EH (cell line): ENCODE measurements at regions not wholly inside any gene's neighbourhood (a gene's known extent, or its start where the extent isn't known, plus 50 kb on each side); places are given as distances from the start of the nearest gene placed in this dataset.

ENCODE experiments used
- DNase-seq: peaks from one replicate; pipeline ENCODE4 v3.0.0-alpha.2; 2015; ENCODE audit warnings: low read depth

- DNase-seq: no peak
Measured at GRCh38 chr13:64441740-64442139, 2788.4 kb downstream of the PCDH9 start.

- DNase-seq: no peak
Measured at GRCh38 chr13:64438084-64438483, 2792.1 kb downstream of the PCDH9 start.

GRCh38 chr13:64429691-64430090, 2800.4 kb downstream of the PCDH9 start:
- DNase-seq: no peak

GRCh38 chr13:64428196-64428595, 2801.9 kb downstream of the PCDH9 start:
- DNase-seq: peak; percentile 80

- no peak for DNase-seq
Measured at GRCh38 chr13:64423467-64423866, 2806.7 kb downstream of the PCDH9 start.

GRCh38 chr13:64420181-64420580, 2810.0 kb downstream of the PCDH9 start:
- no peak for DNase-seq

GRCh38 chr13:64417581-64417980, 2812.6 kb downstream of the PCDH9 start:
- DNase-seq: no peak

GRCh38 chr13:64414381-64414780, 2815.8 kb downstream of the PCDH9 start:
- peak; percentile 4 for DNase-seq

- no peak for DNase-seq
Measured at GRCh38 chr13:64413529-64413928, 2816.6 kb downstream of the PCDH9 start.

GRCh38 chr13:64410276-64411053, 2819.7 kb downstream of the PCDH9 start:
- DNase-seq: no peak

- peak; percentile 51 for DNase-seq
Measured at GRCh38 chr13:64397701-64398100, 2832.4 kb downstream of the PCDH9 start.

GRCh38 chr13:64377606-64378005, 2852.5 kb downstream of the PCDH9 start:
- no peak for DNase-seq

- DNase-seq: no peak
Measured at GRCh38 chr13:64371461-64371860, 2858.7 kb downstream of the PCDH9 start.

GRCh38 chr13:64371045-64371444, 2859.1 kb downstream of the PCDH9 start:
- DNase-seq: peak; percentile 44

GRCh38 chr13:64369121-64369520, 2861.0 kb downstream of the PCDH9 start:
- peak; percentile 18 for DNase-seq

- DNase-seq: no peak
Measured at GRCh38 chr13:64362564-64362963, 2867.6 kb downstream of the PCDH9 start.

- DNase-seq: peak; percentile 30
Measured at GRCh38 chr13:64347664-64348063, 2882.5 kb downstream of the PCDH9 start.

- DNase-seq: no peak
Measured at GRCh38 chr13:64339373-64340063, 2890.6 kb downstream of the PCDH9 start.

GRCh38 chr13:64338671-64339070, 2891.5 kb downstream of the PCDH9 start:
- no peak for DNase-seq

GRCh38 chr13:64333888-64334287, 2896.2 kb downstream of the PCDH9 start:
- DNase-seq: no peak

GRCh38 chr13:64332048-64332447, 2898.1 kb downstream of the PCDH9 start:
- peak; percentile 20 for DNase-seq

- no peak for DNase-seq
Measured at GRCh38 chr13:64327505-64328194, 2902.5 kb downstream of the PCDH9 start.

GRCh38 chr13:64314331-64314730, 2898.7 kb upstream of the PCDH20 start:
- peak; percentile 78 for DNase-seq
